HCEC 1CT (cell line): ENCODE measurements at regions not wholly inside any gene's neighbourhood (a gene's known extent, or its start where the extent isn't known, plus 50 kb on each side); places are given as distances from the start of the nearest gene placed in this dataset.

Experiments
- DNase-seq: peaks from one replicate; pipeline ENCODE4 v3.0.0-alpha.2; 2017

DNA sequence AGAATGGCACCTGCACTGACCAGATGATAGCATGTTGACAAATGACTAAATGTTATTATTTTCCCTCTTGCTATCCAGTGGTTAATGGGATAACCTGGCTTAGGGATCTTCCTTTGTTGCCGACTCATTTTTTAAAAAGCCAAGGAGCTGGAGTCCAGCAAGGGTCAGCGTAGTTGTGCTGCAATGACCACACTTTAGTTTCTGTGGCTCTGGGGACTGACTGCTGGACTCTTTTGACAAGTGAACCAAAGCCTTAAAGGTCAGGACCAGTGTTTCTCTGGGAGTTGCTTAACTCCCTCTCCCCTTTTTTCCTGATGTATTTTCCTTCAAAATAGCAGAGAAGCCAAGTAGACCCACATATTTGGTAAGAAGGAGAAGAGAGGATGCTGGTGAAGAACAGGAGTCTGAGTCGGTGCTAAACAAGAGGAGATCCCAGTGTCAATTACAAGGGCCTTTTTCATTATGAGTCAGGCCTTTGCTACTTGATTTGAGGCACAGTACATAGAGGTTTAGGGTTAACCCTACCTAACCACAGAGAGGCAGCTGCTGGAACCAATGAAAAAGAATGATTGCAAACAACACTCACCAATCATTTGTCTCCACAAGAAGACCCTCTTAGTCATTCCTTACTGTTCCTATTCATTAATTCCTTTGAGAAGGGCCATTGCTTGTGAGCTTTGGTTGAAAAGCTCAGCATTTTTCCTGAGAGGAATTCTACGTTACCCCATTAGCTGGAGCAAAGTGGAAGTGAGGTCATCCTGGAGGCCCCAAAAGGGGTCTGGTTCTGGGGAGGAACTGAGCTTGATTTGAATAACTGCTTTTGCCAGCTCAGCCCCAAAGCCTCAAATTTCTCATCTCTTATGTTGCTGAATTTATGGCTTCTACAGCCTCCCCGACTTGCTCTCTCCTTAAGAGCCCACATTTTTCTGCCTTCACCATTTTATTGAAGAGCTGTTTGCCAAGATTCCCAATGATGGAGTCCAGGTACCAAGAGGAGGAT is 137.6 kb upstream of the HNMT start:
- DNase-seq, result no peak

DNA sequence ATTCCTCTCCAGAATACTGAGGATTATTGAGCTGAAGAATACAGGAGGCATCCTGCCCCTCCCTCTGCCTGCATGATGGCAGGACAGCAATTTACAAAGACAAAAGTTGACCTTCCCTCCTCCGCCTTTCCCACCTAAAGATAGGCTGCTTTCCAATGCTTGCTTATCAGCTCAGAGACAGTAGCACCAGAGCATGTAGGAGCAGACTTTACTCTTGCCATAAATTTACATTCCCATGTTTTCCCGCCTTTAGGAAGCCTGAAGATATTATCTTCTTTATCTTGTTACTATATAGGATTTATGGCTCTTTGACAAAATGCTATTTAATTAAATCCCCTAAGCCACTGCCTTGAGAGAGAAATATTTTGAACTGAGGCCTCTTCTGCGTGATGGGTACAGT is 135.6 kb upstream of the HNMT start:
- no peak for DNase-seq

DNA sequence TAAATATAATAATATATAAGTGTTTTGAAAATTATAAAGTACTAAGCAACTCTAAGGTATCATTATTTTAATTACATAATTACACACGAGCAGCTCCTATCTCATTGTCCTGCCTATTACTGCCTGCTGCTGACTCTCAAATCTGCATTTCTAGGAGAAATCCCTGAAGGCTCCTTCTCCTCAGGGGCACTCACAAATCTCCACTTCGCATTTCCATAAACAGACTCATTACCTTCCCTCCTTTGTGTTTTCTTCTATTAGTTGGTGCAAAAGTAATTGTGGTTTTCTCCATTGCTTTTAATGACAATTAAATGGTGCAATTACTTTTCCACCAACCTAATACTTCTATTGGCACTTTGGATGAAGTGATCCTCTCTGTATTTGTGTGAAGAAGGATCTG is 135.0 kb upstream of the HNMT start:
- no peak for DNase-seq

DNA sequence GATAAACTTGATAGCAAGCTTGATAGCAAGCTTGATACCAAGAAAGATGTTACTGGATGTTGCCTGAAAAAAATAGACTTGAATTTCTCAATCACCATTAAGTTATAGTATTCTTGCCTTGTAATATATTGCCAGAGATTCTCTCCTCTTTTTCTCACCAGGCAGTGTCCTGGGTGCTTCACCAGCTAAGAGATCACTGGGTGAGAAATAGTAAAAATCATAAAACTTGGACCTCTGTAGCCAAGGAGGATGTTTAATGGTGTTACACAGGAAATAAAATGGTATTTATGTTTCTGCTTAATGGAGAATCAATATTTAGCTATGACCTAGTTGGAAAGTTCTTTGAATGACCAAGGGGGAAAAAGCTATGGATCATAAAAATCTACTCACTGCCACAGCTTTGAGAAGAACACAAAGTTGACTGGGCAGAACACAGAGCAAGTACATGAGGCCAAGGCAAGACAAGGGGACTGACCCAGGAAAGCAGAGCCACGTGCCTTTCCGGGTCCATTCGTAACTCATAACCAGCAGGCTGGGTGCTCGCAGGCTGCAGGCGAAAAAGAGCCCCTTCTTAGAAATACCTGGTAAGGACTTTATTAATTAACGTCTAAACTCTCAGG is 129.4 kb upstream of the HNMT start:
- DNase-seq, result no peak

DNA sequence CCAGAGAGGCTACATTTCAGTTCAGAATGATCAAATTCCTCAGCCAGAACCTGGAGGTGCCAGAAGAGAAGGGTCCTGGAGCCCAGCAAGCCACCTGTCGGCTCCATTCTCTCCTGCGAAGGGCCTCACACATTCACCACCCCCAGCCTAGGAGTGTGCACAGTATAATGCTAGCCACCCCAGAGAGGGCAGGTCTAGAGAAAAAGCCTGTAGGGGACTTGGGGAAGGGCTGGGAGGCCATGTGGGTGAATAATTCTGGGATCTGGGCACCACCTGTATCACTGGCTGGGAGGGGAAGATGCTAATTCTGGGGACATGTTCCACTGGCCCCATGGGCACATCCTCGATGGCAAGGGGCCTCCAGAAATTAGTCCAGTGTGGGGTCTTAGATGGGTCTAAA is 127.6 kb upstream of the HNMT start:
- no peak for DNase-seq

DNA sequence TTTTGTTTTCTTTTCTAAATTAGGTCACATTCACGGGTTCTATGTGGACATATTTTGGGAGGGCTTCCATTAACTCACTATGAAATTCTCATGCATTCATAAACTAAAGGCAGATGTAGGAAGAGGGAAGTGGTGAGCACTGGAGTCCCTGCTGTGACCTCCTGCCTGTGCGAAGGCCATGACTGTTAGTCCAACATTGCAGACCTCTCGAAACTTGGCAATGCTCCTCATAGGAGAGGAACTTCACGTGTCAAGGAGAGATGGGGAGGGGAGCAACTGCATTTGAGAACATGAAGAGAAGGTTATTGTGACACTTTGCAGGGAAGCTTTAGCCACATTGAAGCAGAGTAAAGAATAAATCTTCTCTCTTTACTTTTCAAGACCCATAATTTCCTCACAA is 126.4 kb upstream of the HNMT start:
- no peak for DNase-seq

DNA sequence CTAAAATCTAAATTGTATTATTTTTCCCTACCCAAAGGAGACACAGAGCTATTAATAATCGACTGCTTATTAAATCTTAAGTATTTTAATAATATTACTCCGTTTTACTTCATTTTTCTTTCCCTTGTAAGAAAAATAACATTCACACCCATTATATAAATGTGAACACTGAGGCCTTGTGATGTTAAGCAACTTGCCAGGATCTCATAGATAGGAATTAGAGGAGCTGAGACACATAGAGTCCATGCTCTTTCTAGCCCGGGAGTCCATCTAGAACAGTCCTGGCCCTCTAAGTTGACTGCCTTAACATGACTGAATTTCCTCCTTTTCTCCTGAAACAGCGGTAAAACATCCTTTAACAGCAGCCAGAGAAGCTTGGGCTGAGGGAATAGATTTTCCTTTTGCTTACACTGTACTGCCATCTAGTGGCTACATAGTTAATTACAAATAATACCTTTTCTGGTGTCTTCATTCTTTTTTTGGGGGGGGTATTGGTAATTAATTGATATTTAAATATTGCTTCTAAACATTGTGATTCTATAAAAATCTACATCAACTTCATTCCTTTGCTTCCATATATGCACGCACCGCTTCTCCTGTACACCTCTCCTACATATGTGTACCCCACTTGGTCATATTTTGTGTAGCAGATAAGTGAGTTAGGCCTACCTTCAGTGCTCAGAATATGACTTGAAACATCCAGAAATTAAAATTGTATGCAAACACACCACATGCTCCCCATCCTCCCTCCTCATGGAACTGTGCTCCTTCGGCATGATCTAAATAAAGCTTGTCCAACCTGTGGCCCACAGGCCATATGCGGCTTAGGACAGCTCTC is 125.8 kb upstream of the HNMT start:
- peak; percentile 47 for DNase-seq

DNA sequence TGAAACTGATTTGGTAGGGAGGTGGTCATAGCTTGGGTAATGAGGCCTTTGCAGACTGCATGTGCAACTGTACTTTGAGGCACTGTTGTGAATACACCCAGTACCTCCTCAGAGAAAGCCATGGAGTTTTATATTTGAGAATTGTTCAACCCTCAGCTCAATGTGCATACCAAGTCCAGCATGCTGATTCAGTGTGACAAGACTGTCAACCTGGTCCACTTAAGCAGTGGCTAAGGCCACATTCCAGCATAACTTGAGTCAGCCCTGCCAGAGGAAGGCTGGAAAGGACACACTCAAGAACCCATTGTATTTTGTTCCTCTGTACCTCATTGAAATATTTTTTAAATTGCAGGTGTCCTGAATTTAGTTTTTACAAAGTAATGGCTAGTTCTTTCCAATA is 121.8 kb upstream of the HNMT start:
- DNase-seq, result no peak

DNA sequence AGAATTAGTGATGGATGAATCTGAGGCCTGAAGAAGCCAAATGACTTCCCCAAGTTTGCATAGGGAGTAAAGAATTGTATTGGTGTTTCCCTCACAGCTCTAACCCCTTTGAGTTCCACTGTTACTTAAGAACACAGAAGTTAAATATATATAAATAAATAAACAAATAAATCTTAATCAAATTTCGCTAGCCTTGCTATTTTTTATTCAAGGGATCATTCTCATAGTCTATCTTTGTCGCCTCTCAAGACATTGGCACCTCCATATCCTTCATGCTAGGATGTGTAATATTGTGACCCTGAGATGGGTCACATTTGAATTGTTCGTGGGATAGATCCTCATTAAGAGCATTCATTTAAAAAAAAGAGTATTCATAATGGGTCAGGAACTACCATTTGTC is 121.3 kb upstream of the HNMT start:
- no peak for DNase-seq

DNA sequence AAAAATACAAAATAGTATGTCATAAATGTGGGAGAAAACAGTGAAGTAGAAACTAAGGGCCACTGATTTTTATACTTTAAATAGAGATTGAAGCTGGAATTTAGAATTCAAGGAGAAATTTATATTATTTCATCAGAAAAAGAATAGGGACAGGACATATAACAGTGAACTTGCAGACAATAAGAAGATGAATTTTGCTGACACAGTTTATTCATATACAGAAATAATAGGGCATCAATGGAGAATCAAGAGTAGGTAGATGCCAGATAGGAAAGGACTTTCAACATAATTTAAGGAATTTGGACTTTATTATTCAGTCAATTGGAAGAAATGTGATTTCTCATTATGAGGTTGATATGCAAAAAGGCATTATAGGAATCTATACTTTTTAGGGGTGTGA is 118.9 kb upstream of the HNMT start:
- no peak for DNase-seq

DNA sequence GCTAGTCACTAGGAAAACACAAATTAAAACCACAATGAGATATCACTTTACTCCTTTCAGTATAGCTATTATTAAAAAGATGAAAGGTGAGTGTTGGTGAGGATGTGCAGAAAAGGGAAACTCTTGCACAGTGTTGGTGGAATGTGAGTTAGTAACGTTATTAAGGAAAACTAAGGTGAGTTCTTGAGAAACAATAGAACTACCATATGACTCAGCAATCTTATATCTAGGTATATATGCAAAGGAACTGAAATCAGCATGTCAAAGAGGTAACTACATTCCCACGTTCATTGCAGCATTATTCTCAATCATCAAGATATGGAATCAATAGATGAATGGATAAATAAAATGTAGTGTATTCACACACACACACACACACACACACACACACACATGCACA is 117.3 kb upstream of the HNMT start:
- no peak for DNase-seq

DNA sequence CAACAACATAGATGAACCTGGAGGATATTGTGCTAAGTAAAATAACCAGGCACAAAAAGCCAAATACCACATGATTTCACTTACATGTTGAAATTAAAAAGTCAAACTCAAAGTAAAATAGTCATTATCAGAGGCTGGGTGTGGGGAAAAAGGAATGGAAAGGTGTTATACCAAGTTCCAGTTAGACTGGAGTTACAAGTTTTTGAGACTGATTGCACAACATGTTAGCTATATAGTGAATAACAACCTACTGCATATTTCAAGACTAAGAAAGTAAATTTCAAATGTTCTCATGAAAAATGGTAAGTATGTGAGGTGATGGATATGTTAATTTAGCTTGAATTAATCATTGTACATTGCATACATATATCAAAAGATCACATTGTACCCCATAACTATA is 116.8 kb upstream of the HNMT start:
- no peak for DNase-seq

DNA sequence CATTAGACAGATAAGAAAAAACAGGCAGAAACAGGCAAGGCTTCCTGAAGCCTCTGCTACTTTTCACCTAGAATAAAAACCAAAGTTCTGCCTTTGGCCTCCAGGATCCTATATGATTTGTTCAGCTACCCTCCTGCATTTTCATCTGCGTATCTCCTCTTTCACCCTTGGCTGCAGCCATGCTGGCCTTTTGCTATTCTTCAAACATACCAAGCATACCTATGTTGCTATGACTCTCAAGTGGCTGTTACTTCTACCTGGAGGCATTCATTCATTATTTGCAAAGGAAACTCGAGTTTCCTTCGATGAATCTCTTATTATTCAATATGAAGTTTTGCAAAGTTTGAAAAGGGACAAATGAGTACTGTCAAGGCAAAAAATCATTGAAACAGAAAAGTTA is 106.4 kb upstream of the HNMT start:
- DNase-seq, result no peak

DNA sequence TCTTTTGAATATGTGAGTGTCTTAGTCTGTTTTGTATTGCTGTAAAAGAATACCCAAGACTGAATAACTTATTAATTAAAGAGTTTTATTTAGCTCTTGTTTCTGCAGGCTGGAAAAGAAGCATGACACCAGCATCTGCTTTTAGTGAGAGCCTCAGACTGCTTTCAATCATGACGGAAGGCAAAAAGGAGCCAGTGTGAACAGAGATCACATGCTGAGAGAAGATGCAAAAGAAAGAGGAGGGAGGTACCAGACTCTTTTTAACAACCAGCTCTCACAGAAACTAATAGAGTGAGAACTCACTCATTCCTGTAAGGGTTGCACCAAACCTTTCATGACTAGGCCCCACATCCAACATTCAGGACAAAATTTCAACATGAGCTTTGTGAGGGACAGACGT is 101.6 kb upstream of the HNMT start:
- no peak for DNase-seq

DNA sequence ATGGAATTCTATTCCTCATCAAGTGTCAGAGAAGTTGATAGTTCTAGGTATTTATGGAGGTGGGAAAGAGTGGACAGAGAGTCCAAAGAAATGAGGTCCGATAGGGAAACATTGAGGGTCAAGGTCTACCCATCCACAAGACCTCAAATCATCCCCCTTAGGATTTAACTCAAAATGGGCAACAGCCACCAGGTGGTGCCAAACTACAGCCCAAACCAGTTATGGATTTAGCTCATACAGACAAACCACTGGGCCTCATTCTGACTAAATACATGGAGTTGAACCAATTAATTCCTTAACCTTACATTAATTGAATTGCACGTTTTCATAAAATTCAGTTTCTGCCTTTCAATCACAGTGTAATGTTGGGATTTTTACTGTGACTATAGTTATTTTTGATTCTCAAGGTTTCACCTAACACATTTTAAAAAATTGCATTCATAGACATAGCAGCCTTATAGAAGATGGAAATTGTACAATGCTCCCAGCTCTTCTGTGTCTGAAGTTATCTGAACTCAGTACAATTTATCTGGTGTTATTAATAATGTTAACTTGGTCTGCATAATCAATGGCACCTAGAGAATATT is 98.2 kb upstream of the HNMT start:
- DNase-seq, result peak; percentile 41

DNA sequence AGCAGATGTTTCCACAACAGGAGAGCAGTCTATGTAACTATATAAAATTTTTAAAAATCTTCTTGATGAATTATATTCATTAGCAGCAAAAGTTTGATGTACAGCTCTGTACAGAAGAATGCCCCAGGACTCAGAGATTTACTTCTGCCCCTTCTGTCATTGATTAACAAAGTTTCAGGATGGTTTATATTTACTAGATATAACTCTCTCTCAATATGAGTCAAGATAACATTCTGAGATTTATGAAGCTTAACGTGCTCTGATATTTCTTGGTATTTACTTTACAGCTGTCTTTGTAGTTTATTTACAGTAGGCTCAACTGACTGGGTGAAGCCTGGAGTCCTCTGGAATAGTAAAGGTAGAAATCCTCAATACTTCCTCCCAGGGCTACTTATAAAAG is 93.6 kb upstream of the HNMT start:
- DNase-seq, result no peak

DNA sequence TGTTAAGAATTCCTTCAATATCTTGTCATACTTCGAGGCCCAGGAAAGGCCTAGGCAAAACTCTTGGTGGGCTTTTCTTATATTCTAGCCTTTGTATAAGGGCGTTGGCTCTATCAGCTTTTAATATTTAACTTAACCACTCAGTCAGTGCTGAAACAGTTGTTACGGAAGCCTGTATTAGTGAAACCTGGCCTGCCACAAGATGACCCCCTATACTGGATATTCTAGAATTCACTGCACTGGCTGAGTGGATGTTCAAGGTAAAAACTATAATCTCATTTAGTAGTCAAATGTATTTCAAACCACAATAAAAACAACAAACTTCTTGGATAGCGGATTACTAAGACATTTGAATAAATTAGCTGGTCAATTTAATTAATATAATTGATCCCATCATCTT is 91.7 kb upstream of the HNMT start:
- DNase-seq, result no peak

DNA sequence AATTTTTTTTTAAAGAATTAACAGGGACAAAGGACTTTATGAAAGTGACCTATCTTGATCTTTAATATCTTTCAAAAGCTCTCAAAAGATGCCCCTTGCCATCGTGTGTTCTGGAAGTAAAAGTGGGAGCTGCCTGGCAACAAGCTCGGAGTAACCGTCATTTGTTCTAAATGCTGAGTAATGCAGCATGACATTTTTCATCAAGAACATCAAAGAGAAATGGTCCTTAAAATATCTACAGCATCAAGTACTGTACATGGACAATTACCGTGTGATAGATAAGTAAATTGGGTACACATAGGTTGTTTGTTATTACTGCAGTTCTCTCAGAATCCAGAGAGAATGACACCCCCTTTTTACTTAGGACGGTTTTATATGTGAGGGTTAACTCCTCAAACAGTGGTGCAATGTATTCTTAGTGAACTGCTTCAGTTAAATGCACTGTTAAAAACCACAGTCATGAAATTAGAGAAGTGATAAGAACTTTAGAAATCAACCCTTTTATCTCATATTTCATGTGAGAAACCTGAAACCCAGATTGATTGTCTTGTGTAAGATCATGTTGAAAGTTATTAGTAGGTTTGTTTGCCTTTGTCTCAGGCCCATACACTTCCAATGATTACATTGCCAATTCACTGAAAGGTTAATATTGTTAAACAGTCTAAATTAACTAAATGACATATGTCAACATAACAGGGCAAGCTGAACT is 90.6 kb upstream of the HNMT start:
- no peak for DNase-seq

DNA sequence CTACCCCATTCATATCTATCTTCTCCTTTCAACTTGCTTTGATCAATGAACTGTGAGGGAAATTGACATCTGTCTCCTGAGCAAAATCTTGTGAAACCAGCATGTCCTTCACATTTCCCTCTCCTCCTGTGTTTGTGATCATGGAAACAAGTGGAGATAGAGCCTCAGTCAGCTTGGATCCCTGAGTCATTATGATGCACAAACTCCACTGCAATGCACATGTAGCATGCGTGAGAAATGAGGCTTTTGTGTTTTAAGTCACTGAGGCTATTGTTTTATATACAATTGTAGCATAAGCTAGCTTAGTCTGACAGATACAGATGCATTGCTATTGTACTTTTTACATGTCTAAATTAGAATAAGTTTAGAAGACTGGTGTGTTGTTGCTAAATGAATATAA is 85.2 kb upstream of the HNMT start:
- peak; percentile 14 for DNase-seq

DNA sequence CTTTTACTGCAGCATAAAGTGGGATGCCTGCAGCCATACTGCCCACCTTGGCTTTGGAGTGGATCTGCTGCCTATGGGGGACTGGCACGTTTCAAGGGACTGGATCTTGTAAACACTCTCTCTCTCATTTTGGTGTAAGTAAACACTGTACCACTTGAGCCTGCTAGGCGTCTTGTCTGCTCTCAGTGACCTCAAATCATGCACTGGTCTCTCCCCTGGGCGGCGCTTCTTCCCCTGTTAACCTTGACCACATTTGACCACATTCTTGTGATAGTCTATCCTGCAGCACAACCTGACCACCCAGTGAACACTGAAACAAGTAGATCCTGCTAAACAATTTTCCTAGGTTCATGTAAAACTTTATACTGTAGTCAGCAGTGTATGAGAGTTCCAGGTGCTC is 82.6 kb upstream of the HNMT start:
- DNase-seq, result no peak

DNA sequence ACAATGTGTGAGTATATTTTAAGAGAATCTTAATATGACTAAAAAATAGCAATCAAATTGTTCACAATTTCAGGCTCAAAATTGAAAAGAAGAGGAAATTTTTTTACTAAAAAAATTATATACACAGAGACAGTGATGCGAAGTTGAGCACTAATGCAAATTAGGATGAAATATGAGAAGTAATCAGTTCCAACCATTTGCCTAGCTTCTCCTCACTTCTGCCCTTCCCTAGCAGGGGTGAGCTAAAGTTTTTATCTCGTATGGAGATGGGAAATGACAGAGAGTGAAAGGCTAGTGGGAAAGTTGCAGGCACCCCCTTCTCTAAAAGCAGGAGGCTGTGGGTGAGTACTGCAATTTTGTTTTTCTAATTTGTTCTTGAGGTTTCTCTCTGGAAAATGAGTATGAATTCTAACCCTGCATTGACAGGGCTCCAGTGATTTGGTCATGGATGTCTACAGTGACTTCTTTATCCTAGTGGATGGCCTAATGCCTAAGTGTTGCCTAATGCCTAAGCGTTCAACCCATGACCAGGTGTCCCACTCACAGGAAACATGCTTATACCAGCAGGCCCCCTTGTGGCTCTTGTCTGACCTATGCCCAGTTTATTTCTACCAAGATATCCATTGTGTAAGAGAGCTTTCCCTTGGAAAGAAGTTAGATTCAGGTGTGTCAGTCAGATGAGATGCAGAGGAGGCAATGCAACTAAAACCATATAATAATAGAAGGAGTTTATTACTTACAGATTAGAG is 78.0 kb upstream of the HNMT start:
- no peak for DNase-seq

DNA sequence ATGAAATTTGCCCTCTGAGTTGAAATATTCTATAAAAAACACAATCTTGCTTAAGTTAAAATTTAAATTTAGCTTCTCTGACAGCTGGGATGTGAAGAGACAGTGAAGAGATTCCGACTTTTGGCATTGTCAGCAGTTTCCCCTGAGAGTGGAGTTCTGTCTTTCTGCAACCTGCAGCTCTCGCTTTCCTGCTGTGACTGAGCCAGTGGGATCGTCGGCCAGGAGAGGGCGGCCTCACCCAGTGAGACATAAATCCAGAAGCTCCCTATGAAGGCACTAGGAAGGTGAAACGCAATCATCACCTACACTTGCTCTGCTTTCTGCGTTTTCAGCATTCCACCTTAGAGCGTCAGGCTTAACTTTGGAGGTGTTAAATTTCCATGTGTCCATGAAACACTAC is 75.4 kb upstream of the HNMT start:
- DNase-seq, result peak; percentile 12
